ENCODE measurements at regions not wholly inside any gene's neighbourhood (a gene's known extent, or its start where the extent isn't known, plus 50 kb on each side); places are given as distances from the start of the nearest gene placed in this dataset.
"Not testable (repeated sequence)": the region's sequence is repeated elsewhere in the genome, so short reads cannot be mapped to it uniquely, and the experiment has no call there.

DNA sequence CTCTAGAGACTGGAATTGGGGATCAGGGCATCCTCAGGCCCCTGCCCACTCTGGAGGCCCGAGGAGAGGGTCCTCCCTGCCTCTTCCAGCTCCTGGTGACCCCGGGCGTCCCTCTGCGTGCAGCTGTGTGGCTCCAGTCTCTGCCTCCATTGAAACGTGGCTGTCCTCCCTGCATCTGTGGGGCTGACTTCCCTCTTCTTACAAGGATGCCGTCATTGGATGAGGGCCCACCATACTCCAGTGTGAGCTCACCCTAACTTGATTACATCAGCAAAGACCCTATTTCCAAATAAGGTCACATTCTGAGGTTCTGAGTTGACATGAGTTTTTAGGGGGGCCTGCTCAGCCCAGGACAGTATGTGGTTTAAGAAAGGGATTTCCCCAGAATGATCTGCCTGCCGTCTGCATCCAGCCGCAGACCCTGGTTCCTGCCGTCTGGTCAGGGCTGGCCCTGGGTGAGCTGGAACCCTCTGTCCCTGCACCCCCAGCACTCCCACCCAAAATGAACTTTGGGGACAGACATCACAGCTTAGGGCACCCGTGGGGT lies 4437.7 kb upstream of the TPTE start:
- WGBS, 2 experiments (ENCODE audit: extremely low coverage in 1 of 2, insufficient coverage in 1 of 2, insufficient read length in 1 of 2, insufficient replicate concordance in 2 of 2, low coverage in 1 of 2, low lambda C conversion rate in 2 of 2, missing lambda C conversion rate in 1 of 2): no CpG with 5 or more reads among the region's 10 CpGs
- H3K23ac ChIP-seq (ENCODE audit: insufficient read length); H3K4me3 ChIP-seq (ENCODE audit: extremely low read depth in 1 of 4, insufficient read depth in 2 of 4, low read depth in 3 of 4, low read length in 4 of 4); H3K9me3 ChIP-seq (ENCODE audit: insufficient read depth in 2 of 2, low read depth in 1 of 2, low read length in 1 of 2); H2AK5ac ChIP-seq (ENCODE audit: low read depth, low read length); DNase-seq (ENCODE audit: low read depth in 1 of 2, low spot score in 2 of 2); H2BK12ac ChIP-seq (ENCODE audit: low read depth, low read length); H3K18ac ChIP-seq (ENCODE audit: extremely low read depth, low read length); H2BK120ac ChIP-seq (replicated peaks; ENCODE audit: low read depth, low read length); H3K56ac ChIP-seq (replicated peaks; ENCODE audit: insufficient read length, low read depth, low read length); H3K4ac ChIP-seq (replicated peaks; ENCODE audit: insufficient read length, low read depth, low read length); H3K4me2 ChIP-seq (ENCODE audit: insufficient read depth in 1 of 2, low read depth in 2 of 2, low read length in 2 of 2); H3K79me2 ChIP-seq (ENCODE audit: control insufficient read depth in 1 of 2, insufficient read depth in 2 of 2, low read length in 2 of 2); H4K5ac ChIP-seq (ENCODE audit: insufficient read length, low read depth, low read length); H3K9ac ChIP-seq (replicated peaks in 1 of 4; ENCODE audit: extremely low read depth in 1 of 4, low read depth in 3 of 4, low read length in 3 of 4); H3K4me1 ChIP-seq (replicated peaks in 1 of 4; ENCODE audit: control insufficient read depth in 3 of 4, insufficient read depth in 4 of 4, low read length in 3 of 4); H3K36me3 ChIP-seq (ENCODE audit: control insufficient read depth in 2 of 4, insufficient read depth in 4 of 4, low read length in 3 of 4); H3K23me2 ChIP-seq (ENCODE audit: low read depth, low read length); H4K20me1 ChIP-seq (replicated peaks in 1 of 2; ENCODE audit: control insufficient read depth in 1 of 2, insufficient read depth in 2 of 2, low read length in 2 of 2); H3K27me3 ChIP-seq (replicated peaks in 1 of 4; ENCODE audit: control insufficient read depth in 3 of 4, extremely low read depth in 1 of 4, insufficient read depth in 3 of 4, low read length in 3 of 4); H4K8ac ChIP-seq (ENCODE audit: extremely low read depth, insufficient read depth, low read length); H3K27ac ChIP-seq (ENCODE audit: low read depth, low read length); H2BK5ac ChIP-seq (ENCODE audit: low read depth, low read length); H4K91ac ChIP-seq (replicated peaks; ENCODE audit: insufficient read length, low read length); POLR2A ChIA-PET (ENCODE audit: partially characterized antibody); H2AFZ ChIP-seq (ENCODE audit: low read length); H2BK20ac ChIP-seq (ENCODE audit: low read length); H2BK15ac ChIP-seq (ENCODE audit: low read length); H3K14ac ChIP-seq (ENCODE audit: insufficient read length); CTCF ChIA-PET (ENCODE audit: partially characterized antibody); H3K79me1 ChIP-seq (ENCODE audit: low read depth, low read length); FAIRE-seq: not testable (repeated sequence)

DNA sequence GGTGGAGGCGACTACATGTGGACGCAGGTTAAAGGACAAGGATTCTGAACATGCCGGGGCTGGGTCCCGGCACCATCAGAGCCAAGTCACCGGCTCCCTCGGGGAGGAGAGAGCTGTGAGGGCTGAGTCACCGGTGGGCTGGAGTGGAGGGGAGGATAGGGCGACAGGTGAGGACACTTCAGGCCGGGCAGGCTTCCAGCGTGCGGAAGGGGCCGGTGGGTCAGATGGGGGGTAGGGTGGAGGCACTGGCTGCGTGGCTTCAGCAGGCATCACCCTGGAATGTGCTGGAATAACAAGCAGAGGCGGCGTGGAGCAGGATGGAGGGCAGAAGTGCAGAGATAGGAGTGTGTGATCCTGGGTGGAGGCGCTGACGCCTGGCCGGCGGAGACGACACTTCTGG lies 4435.3 kb upstream of the TPTE start:
- H3K36me3 ChIP-seq (ENCODE audit: control insufficient read depth in 2 of 4, insufficient read depth in 4 of 4, low read length in 3 of 4); H3K79me1 ChIP-seq (ENCODE audit: low read depth, low read length); H2AK5ac ChIP-seq (ENCODE audit: low read depth, low read length); H3K4me1 ChIP-seq (replicated peaks in 1 of 4; ENCODE audit: control insufficient read depth in 3 of 4, insufficient read depth in 4 of 4, low read length in 3 of 4); H4K91ac ChIP-seq (replicated peaks; ENCODE audit: insufficient read length, low read length); H3K9ac ChIP-seq (replicated peaks in 1 of 4; ENCODE audit: extremely low read depth in 1 of 4, low read depth in 3 of 4, low read length in 3 of 4); H3K56ac ChIP-seq (replicated peaks; ENCODE audit: insufficient read length, low read depth, low read length); H2AFZ ChIP-seq (ENCODE audit: low read length); H2BK20ac ChIP-seq (ENCODE audit: low read length); H3K4me3 ChIP-seq (ENCODE audit: extremely low read depth in 1 of 4, insufficient read depth in 2 of 4, low read depth in 3 of 4, low read length in 4 of 4); DNase-seq (ENCODE audit: low read depth in 1 of 2, low spot score in 2 of 2); H2BK120ac ChIP-seq (replicated peaks; ENCODE audit: low read depth, low read length); H3K23ac ChIP-seq (ENCODE audit: insufficient read length); H3K9me3 ChIP-seq (ENCODE audit: insufficient read depth in 2 of 2, low read depth in 1 of 2, low read length in 1 of 2); POLR2A ChIA-PET (ENCODE audit: partially characterized antibody); H3K27ac ChIP-seq (ENCODE audit: low read depth, low read length); CTCF ChIA-PET (ENCODE audit: partially characterized antibody); H3K4me2 ChIP-seq (ENCODE audit: insufficient read depth in 1 of 2, low read depth in 2 of 2, low read length in 2 of 2); H3K23me2 ChIP-seq (ENCODE audit: low read depth, low read length); H4K5ac ChIP-seq (ENCODE audit: insufficient read length, low read depth, low read length); H2BK5ac ChIP-seq (ENCODE audit: low read depth, low read length); H4K8ac ChIP-seq (ENCODE audit: extremely low read depth, insufficient read depth, low read length); H4K20me1 ChIP-seq (replicated peaks in 1 of 2; ENCODE audit: control insufficient read depth in 1 of 2, insufficient read depth in 2 of 2, low read length in 2 of 2); H3K27me3 ChIP-seq (replicated peaks in 1 of 4; ENCODE audit: control insufficient read depth in 3 of 4, extremely low read depth in 1 of 4, insufficient read depth in 3 of 4, low read length in 3 of 4); H3K18ac ChIP-seq (ENCODE audit: extremely low read depth, low read length); H2BK15ac ChIP-seq (ENCODE audit: low read length); H2BK12ac ChIP-seq (ENCODE audit: low read depth, low read length); FAIRE-seq; H3K4ac ChIP-seq (replicated peaks; ENCODE audit: insufficient read length, low read depth, low read length); H3K14ac ChIP-seq (ENCODE audit: insufficient read length); H3K79me2 ChIP-seq (ENCODE audit: control insufficient read depth in 1 of 2, insufficient read depth in 2 of 2, low read length in 2 of 2): not testable (repeated sequence)
- no CpG with 5 or more reads among the region's 20 CpGs for WGBS, 2 experiments (ENCODE audit: extremely low coverage in 1 of 2, insufficient coverage in 1 of 2, insufficient read length in 1 of 2, insufficient replicate concordance in 2 of 2, low coverage in 1 of 2, low lambda C conversion rate in 2 of 2, missing lambda C conversion rate in 1 of 2)

Data from H1 (cell line).